Endothelial cell of umbilical vein (primary cell): ENCODE measurements at regions not wholly inside any gene's neighbourhood (a gene's known extent, or its start where the extent isn't known, plus 50 kb on each side); places are given as distances from the start of the nearest gene placed in this dataset.
"Not testable (repeated sequence)": the region's sequence is repeated elsewhere in the genome, so short reads cannot be mapped to it uniquely, and the experiment has no call there.

Experiments
- BruUV-seq: library from RNA; stranded (reverse); fragments of 400-500 nt; replicated peaks from 2 replicates; lab custom pipeline; 2021; lab: Mats Ljungman, UMichigan
- CTCF ChIA-PET: fragments of 300-600, 350-600 bp; sonication (Branson Sonifier 250); formaldehyde crosslinking; loops from one replicate; lab custom pipeline; 2021; ENCODE audit warnings: antibody characterized with exemption, inconsistent platforms; lab: Charles Lee
- POLR2A ChIA-PET: fragments of 300-600, 350-600 bp; sonication (Branson Sonifier 250); formaldehyde crosslinking; loops from one replicate; lab custom pipeline; 2021; ENCODE audit warnings: antibody characterized with exemption, inconsistent platforms; lab: Charles Lee
- DNase-seq: peaks from one replicate; pipeline ENCODE4 v3.0.0-alpha.2; 2011; ENCODE audit warnings: low read depth, low spot score
- FAIRE-seq: peaks from 2 replicates; lab custom pipeline; 2011; peaks lifted over from hg19 to GRCh38; lab: Jason Lieb, UNC
- H2AFZ ChIP-seq: 2 replicates; pipeline ENCODE4 v1.6.0; 2012; ENCODE audit warnings: low read depth, low read length, control low read depth, inconsistent platforms
- H3K27ac ChIP-seq: 2 replicates; pipeline ENCODE4 v1.5.1; 2011; ENCODE audit warnings: low read depth, mild to moderate bottlenecking, control low read depth, low read length, moderate library complexity; ENCODE audit not compliant: insufficient read depth
- H3K27me3 ChIP-seq, 2 experiments: 2 replicates each; pipeline versions ENCODE4 v1.6.0 to v1.6.1; 2011; ENCODE audit warnings: low read length in 2 of 2, mixed read lengths in 1 of 2; ENCODE audit not compliant: control insufficient read depth in 2 of 2, insufficient read depth in 2 of 2
- H3K36me3 ChIP-seq, 2 experiments: 2 replicates in 1 of 2; 3 replicates in 1 of 2; pipeline ENCODE4 v1.5.1; 2011; ENCODE audit warnings: low read length in 2 of 2, mild to moderate bottlenecking in 1 of 2, moderate library complexity in 1 of 2; ENCODE audit not compliant: control insufficient read depth in 2 of 2, insufficient read depth in 2 of 2; ENCODE audit errors: extremely low read depth in 1 of 2
- H3K4me1 ChIP-seq: 3 replicates; pipeline ENCODE4 v1.5.1; 2011; ENCODE audit warnings: mild to moderate bottlenecking, low read length; ENCODE audit not compliant: control insufficient read depth, insufficient read depth; ENCODE audit errors: extremely low read depth
- H3K4me2 ChIP-seq: 2 replicates; pipeline ENCODE4 v1.6.1; 2011; ENCODE audit warnings: low read length, control low read depth, mixed read lengths; ENCODE audit not compliant: insufficient read depth
- H3K4me3 ChIP-seq, 3 experiments: fragments of 200-600 bp in 1 of 3; sonication (generic), shearing (Covaris generic) in 1 of 3; replicated peaks in 1 of 3; 2 replicates each; pipeline ENCODE4 v1.5.1; 2011 to 2016; ENCODE audit warnings: control low read depth in 3 of 3, low read length in 3 of 3, mild to moderate bottlenecking in 2 of 3, inconsistent platforms in 1 of 3, low read depth in 1 of 3, moderate library complexity in 1 of 3; ENCODE audit not compliant: insufficient read depth in 1 of 3
- H3K79me2 ChIP-seq: 2 replicates; pipeline ENCODE4 v1.6.0; 2012; ENCODE audit warnings: low read length, inconsistent platforms; ENCODE audit not compliant: control insufficient read depth, insufficient read depth
- H3K9ac ChIP-seq: replicated peaks from 2 replicates; pipeline ENCODE3; 2011; ENCODE audit warnings: low read length, control low read depth; ENCODE audit not compliant: insufficient read depth; ENCODE audit errors: extremely low read depth
- H3K9me1 ChIP-seq: replicated peaks from 3 replicates; pipeline ENCODE4 v1.6.0; 2011; ENCODE audit warnings: mild to moderate bottlenecking, low read length; ENCODE audit not compliant: control insufficient read depth, insufficient read depth; ENCODE audit errors: extremely low read depth
- H3K9me3 ChIP-seq: replicated peaks from 2 replicates; pipeline ENCODE4 v1.5.1; 2012; ENCODE audit warnings: low read length, inconsistent platforms; ENCODE audit not compliant: control insufficient read depth, insufficient read depth
- H4K20me1 ChIP-seq: replicated peaks from 2 replicates; pipeline ENCODE3; 2011; ENCODE audit warnings: mild to moderate bottlenecking, low read length; ENCODE audit not compliant: control insufficient read depth, insufficient read depth; ENCODE audit errors: extremely low read depth
- EZH2 ChIP-seq: IDR thresholded peaks from 2 replicates; pipeline ENCODE4 v1.6.1; 2012; ENCODE audit warnings: borderline replicate concordance, low read depth, mild to moderate bottlenecking, moderate library complexity, low read length, inconsistent platforms; ENCODE audit not compliant: severe bottlenecking
- FOS ChIP-seq: IDR thresholded peaks from 2 replicates; pipeline ENCODE4 v1.6.1; 2011; ENCODE audit warnings: mild to moderate bottlenecking, low read length, moderate library complexity, borderline replicate concordance; ENCODE audit not compliant: insufficient read depth
- GATA2 ChIP-seq: IDR thresholded peaks from 2 replicates; pipeline ENCODE4 v1.7.0; 2011; ENCODE audit warnings: low read depth, mild to moderate bottlenecking, moderate library complexity, mixed read lengths, low read length; ENCODE audit not compliant: insufficient read length, insufficient read depth
- JUN ChIP-seq: IDR thresholded peaks from 2 replicates; pipeline ENCODE4 v1.6.1; 2011; ENCODE audit warnings: borderline replicate concordance, low read depth; ENCODE audit not compliant: insufficient read length, insufficient read depth
- MYC ChIP-seq: IDR thresholded peaks from one replicate; pipeline ENCODE4 v1.6.1; 2011; ENCODE audit warnings: mild to moderate bottlenecking, low read depth, low read length
- POLR2A ChIP-seq: IDR thresholded peaks from 2 replicates; pipeline ENCODE4 v1.6.1; 2012; ENCODE audit warnings: low read depth, mild to moderate bottlenecking, control low read depth, low read length
- POLR2AphosphoS5 ChIP-seq: IDR thresholded peaks from 2 replicates; pipeline ENCODE4 v1.6.1; 2012; ENCODE audit warnings: low read depth, mild to moderate bottlenecking, control low read depth, low read length, moderate library complexity; ENCODE audit not compliant: insufficient read depth
- dilution Hi-C: fragments of 300-500 bp; cut with MboI; formaldehyde crosslinking; loops from one replicate; pipeline ENCODE4 v1.15.0; 2019; ENCODE audit warnings: low sequenced_read_pairs; ENCODE audit not compliant: extremely low pct_ligation_motif_present
- intact Hi-C: fragments of 100-400 bp; cut with micrococcal nuclease; formaldehyde crosslinking; loops from one replicate; pipeline ENCODE4 v1.10.0; 2022
- TF ChIP-seq, protein P1 (sequence below): IDR thresholded peaks from 2 replicates; pipeline ENCODE4 v1.6.1; 2011; ENCODE audit not compliant: insufficient read depth, insufficient read length
- TF ChIP-seq, protein P2 (sequence below), 2 donors: IDR thresholded peaks; 1 replicate in 1 of 2; 2 replicates in 1 of 2; pipeline ENCODE4 v1.5.1; 2011; ENCODE audit warnings: low read length in 2 of 2, mild to moderate bottlenecking in 2 of 2, moderate library complexity in 2 of 2, control low read depth in 1 of 2, inconsistent platforms in 1 of 2, low read depth in 1 of 2; ENCODE audit not compliant: insufficient read depth in 1 of 2; ENCODE audit errors: extremely low read depth in 1 of 2

DNA sequence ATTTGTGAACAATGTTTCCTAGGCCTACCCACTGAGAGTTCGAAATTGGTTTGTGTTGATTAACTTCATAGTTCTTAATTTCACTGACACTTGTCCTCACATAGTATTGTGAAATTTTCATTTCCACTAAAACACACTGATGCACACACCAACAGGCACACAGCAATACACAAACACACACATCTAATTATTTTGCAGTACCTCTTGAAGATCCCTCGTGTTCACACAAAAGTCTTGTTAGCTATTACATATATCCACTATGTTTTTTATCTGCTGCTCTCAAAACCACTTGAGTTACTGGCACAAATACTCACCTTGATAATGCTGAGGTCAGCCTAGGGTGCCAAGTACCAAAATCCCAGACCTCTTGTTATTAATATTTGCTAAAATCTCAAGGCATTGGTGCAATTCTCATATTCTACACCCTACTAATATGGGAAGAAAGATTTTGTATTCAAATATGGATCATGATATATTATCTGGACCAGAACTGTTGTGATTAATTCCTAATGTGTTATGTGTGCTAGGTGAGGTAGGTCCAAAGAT is 767.4 kb upstream of the CDH10 start:
- intact Hi-C loops (no loop called here), dilution Hi-C loops (no loop called here)
- Histone ChIP-seq H2AFZ (no peak overlapping the region), H3K9ac (no peak overlapping the region), H3K27ac (no peak overlapping the region), H3K36me3 (no peaks in the 10 kb centered on the region), H3K4me2 (no peak overlapping the region), H3K4me3 (no peak overlapping the region), H3K9me3 (no peaks in the 10 kb centered on the region), H3K9me1 (no peaks in the 10 kb centered on the region), H4K20me1 (no peaks in the 10 kb centered on the region), H3K4me1 (no peaks in the 10 kb centered on the region), H3K79me2 (no peaks in the 10 kb centered on the region), H3K27me3 (no peaks in the 10 kb centered on the region)
- ChIA-PET POLR2A (no interaction called here), CTCF (no interaction called here)
- TF ChIP-seq, protein P1, sequence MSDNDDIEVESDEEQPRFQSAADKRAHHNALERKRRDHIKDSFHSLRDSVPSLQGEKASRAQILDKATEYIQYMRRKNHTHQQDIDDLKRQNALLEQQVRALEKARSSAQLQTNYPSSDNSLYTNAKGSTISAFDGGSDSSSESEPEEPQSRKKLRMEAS, result no peak
- TF ChIP-seq JUN, result no peak
- no peak for TF ChIP-seq EZH2
- no peak for TF ChIP-seq POLR2AphosphoS5
- TF ChIP-seq POLR2A, result no peak
- TF ChIP-seq FOS, result no peak
- no peak for TF ChIP-seq GATA2
- TF ChIP-seq MYC, result no peak
- TF ChIP-seq, protein P2, sequence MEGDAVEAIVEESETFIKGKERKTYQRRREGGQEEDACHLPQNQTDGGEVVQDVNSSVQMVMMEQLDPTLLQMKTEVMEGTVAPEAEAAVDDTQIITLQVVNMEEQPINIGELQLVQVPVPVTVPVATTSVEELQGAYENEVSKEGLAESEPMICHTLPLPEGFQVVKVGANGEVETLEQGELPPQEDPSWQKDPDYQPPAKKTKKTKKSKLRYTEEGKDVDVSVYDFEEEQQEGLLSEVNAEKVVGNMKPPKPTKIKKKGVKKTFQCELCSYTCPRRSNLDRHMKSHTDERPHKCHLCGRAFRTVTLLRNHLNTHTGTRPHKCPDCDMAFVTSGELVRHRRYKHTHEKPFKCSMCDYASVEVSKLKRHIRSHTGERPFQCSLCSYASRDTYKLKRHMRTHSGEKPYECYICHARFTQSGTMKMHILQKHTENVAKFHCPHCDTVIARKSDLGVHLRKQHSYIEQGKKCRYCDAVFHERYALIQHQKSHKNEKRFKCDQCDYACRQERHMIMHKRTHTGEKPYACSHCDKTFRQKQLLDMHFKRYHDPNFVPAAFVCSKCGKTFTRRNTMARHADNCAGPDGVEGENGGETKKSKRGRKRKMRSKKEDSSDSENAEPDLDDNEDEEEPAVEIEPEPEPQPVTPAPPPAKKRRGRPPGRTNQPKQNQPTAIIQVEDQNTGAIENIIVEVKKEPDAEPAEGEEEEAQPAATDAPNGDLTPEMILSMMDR (IDR thresholded peaks at IDR 0.05; ENCODE audit: extremely low read depth in 1 of 2, insufficient read depth in 1 of 2, low read depth in 1 of 2, low read length in 2 of 2), result no peak
- BruUV-seq, result no TSS peak
- FAIRE-seq (no peak), DNase-seq (no peak)

DNA sequence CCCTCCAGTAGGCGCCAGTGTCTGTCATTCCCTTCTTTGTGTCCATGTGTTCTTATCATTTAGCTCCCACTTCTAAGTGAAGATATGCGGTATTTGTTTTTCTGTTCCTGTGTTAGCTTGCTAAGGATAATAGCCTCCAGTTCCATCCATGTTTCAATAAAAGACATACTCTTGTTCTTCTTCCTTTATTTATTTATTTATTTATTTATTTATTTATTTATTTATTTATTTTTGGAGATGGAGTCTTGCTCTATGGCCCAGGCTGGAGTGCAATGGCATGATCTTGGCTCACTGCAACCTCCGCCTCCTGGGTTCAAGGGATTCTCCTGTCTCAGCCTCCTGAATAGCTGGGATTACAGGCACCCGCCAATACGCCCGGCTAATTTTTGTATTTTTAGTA is 762.6 kb upstream of the CDH10 start:
- H3K4me3 ChIP-seq, H3K4me1 ChIP-seq, DNase-seq, H3K27me3 ChIP-seq, H3K9me1 ChIP-seq, H3K79me2 ChIP-seq, H3K9ac ChIP-seq, CTCF ChIA-PET, POLR2A ChIA-PET, BruUV-seq, intact Hi-C loops, FAIRE-seq, H2AFZ ChIP-seq, dilution Hi-C loops, H3K4me2 ChIP-seq, H3K9me3 ChIP-seq, H3K27ac ChIP-seq, H4K20me1 ChIP-seq, H3K36me3 ChIP-seq: not testable (repeated sequence)
